HFF-Myc (cell line): ENCODE measurements at regions not wholly inside any gene's neighbourhood (a gene's known extent, or its start where the extent isn't known, plus 50 kb on each side); places are given as distances from the start of the nearest gene placed in this dataset.

Experiments used
- DNase-seq: peaks from one replicate; pipeline ENCODE4 v3.0.0-alpha.2; 2011; ENCODE audit warnings: low read depth; ENCODE audit errors: extremely low read depth
- H3K4me3 ChIP-seq: replicated peaks from 2 replicates; pipeline ENCODE4 v1.5.1; 2011; ENCODE audit warnings: low read depth, mild to moderate bottlenecking, control low read depth, low read length
- TF ChIP-seq, protein P1 (sequence below): IDR thresholded peaks from 2 replicates; pipeline ENCODE4 v1.5.1; 2012; ENCODE audit warnings: mild to moderate bottlenecking, low read depth, low read length, control low read depth; ENCODE audit errors: missing control alignments

DNA sequence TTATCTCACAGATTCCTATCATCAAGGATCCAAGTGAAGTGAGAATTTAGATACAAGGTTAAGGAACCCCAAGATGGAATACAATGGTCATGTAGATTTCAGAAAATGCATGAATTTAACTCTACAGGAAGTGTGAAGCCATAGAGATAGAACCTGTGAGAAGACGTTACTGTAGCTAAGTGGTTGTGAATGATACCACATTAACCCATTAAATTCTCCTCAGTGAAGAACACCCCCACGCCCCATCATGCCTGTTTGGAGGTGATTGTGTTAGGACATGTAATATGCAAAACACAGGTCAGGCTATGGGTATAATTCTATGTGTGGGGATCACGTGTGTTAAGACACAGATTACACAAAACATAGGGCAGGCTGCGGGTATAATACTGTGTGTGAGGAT, 1166.7 kb downstream of the EFNB2 start:
- DNase-seq: no peak
- no peak overlapping the region for H3K4me3 ChIP-seq
- TF ChIP-seq, protein P1, sequence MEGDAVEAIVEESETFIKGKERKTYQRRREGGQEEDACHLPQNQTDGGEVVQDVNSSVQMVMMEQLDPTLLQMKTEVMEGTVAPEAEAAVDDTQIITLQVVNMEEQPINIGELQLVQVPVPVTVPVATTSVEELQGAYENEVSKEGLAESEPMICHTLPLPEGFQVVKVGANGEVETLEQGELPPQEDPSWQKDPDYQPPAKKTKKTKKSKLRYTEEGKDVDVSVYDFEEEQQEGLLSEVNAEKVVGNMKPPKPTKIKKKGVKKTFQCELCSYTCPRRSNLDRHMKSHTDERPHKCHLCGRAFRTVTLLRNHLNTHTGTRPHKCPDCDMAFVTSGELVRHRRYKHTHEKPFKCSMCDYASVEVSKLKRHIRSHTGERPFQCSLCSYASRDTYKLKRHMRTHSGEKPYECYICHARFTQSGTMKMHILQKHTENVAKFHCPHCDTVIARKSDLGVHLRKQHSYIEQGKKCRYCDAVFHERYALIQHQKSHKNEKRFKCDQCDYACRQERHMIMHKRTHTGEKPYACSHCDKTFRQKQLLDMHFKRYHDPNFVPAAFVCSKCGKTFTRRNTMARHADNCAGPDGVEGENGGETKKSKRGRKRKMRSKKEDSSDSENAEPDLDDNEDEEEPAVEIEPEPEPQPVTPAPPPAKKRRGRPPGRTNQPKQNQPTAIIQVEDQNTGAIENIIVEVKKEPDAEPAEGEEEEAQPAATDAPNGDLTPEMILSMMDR: no peak

DNA sequence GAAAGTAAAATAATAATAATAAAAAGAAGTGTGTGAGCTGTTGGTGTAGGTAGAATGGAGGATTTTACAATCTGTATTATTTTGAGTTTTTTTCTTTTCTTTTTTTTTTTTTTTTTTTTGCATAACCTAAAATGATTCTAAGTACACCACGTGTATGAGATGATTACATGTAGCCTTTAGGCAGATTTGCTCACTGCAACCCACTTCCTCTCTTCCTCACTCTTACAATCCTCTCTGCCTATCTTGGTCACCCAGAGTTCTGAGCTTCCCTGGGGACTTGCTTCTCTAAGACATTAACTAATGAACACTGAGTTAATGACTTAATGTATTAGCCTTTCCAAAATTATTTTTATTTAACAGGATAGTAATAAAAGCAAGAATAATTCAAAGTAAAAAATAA, 1169.6 kb downstream of the EFNB2 start:
- H3K4me3 ChIP-seq: no peak overlapping the region

DNA sequence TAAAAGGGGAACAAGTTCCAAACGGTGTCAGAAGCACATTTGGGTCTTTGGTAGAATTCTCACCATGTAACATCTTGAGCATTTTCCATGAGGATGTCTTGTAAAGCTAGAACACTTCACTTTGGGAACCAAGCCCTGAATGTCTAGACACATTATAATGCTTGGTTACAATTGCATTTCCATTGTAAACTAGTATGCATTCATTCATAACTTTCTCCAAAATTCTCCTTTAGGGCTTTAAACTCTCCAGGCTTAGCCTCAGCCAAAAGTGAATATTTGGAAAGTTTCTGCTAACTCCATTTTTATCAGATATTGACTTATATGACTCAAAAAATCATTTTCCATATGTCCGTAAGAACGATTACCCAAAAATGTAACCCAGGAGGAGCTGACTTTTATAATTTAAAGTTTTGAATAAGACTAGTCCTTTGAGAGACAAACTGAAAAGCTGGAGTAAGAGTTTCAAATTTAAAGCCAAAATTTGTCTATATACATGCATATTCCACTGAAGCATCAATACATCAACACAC, 1170.4 kb downstream of the EFNB2 start:
- DNase-seq: no peak
- no peak overlapping the region for H3K4me3 ChIP-seq
- TF ChIP-seq, protein P1: no peak

More for the DNA sequence above, 1169.6 kb downstream of the EFNB2 start:
- DNase-seq: no peak
- TF ChIP-seq, protein P1: no peak

DNA sequence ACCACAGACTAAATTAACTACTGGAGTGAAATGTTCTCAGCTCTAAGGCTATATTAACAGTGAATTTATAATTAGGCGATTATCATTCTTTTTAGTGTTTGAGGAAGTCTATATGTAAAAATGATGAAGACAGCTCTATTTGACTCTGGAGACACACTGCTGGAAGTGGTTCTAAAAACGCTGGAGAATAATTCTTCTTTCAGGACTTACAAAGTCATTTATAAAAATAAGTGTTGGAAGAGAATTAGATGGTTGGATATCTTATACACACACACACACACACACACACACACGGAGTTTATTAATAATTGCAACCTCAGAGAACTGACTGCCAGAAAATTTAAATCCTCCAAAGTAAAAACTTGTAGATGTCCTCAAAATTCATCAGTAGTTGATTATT, 1171.3 kb downstream of the EFNB2 start:
- no peak overlapping the region for H3K4me3 ChIP-seq
- TF ChIP-seq, protein P1: no peak
- no peak for DNase-seq

DNA sequence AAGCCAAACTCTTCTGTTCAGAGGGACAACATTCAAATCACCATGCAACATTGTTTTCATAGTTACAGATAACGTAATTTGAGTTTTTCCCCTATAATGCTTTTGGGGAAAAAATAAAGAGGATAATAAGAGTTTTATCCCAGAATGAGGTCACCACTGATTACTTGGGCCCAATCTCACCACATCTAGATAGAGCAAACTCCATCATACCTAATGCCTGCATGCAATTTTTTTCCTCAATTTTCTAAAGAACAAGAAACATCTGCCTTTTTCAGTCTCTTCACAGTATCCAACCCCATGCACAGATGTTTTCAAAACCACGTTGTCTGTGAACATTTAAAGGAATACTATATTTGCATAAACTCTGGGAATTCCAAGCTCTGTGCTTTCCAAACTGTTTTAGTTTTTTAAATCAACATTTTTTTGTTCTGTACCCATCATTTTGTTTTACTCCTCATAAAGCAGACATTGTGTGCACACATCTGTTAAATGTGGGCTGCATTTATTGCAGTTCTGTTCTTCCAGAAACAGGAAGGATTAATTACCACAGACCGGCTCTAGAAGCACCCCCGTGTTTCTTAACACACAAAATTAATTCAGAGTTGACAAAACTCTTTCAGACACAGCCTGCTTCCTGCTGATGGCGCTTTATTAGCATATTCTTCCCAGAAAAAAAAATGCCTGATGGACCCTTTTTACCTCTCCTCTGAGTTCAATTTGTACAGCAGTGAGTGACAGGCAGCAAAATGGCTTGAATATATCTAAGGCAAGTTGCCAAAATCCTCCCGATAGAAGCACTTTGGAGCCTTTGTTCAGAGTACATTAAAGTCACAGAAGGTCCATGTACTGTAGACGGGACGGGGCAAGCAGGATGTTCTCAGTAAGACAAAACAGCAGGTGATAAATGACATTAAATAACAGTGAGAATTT, 1171.9 kb downstream of the EFNB2 start:
- TF ChIP-seq, protein P1: no peak
- no peak for DNase-seq
- no peak overlapping the region for H3K4me3 ChIP-seq

DNA sequence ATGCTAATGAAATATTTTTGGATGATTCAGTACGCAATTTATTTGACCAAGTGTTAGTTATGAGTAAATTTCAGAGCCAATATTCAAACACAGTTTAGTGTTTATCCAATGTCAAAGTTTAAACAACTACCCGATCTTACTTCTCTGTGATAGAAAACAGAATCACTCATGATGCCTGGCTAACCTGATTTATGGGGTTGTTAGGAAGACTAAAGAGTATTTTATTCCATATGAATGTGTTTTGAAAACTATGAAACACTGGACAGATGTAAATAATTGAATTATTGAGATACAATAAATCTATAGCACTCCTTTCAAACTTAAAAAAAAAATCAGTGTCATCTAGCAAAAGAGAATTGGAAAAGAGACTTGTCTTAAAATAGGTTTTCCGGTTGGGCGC, 1181.8 kb downstream of the EFNB2 start:
- no peak overlapping the region for H3K4me3 ChIP-seq
- DNase-seq: no peak
- TF ChIP-seq, protein P1: no peak
